HUES6 (cell line): ENCODE measurements at regions not wholly inside any gene's neighbourhood (a gene's known extent, or its start where the extent isn't known, plus 50 kb on each side); places are given as distances from the start of the nearest gene placed in this dataset.

Experiments used
- H3K27ac ChIP-seq: 2 replicates; pipeline ENCODE4 v1.7.0; 2013; ENCODE audit warnings: low read depth, mild to moderate bottlenecking, low read length, inconsistent platforms
- H3K27me3 ChIP-seq: 2 replicates; pipeline ENCODE4 v1.6.1; 2013; ENCODE audit warnings: low read length; ENCODE audit not compliant: control insufficient read depth, insufficient read depth
- H3K36me3 ChIP-seq: 2 replicates; pipeline ENCODE4 v1.6.1; 2013; ENCODE audit warnings: low read length; ENCODE audit not compliant: control insufficient read depth, insufficient read depth
- H3K4me1 ChIP-seq: 2 replicates; pipeline ENCODE4 v1.6.1; 2013; ENCODE audit warnings: low read length; ENCODE audit not compliant: control insufficient read depth, insufficient read depth
- H3K4me3 ChIP-seq: 2 replicates; pipeline ENCODE4 v1.5.1; 2013; ENCODE audit warnings: low read depth, low read length
- H3K9ac ChIP-seq: one replicate; pipeline ENCODE4 v1.6.1; 2013; ENCODE audit warnings: mild to moderate bottlenecking, low read length
- H3K9me3 ChIP-seq: 2 replicates; pipeline ENCODE4 v1.6.1; 2013; ENCODE audit warnings: low read depth, low read length; ENCODE audit not compliant: control insufficient read depth, insufficient read depth

GRCh38 chr10:4371691-4372295 lies 454.2 kb upstream of the AKR1E2 start:
- Histone ChIP-seq H3K9me3 (no peaks in the 10 kb centered on the region), H3K4me1 (no peaks in the 10 kb centered on the region), H3K36me3 (no peaks in the 10 kb centered on the region), H3K27ac (no peak overlapping the region), H3K9ac (no peak overlapping the region), H3K27me3 (no peaks in the 10 kb centered on the region), H3K4me3 (no peak overlapping the region)

- H3K36me3 ChIP-seq, result no peaks in the 10 kb centered on the region
- H3K4me3 ChIP-seq, result no peak overlapping the region
- no peaks in the 10 kb centered on the region for H3K4me1 ChIP-seq
- no peak overlapping the region for H3K9ac ChIP-seq
- no peaks in the 10 kb centered on the region for H3K27me3 ChIP-seq
- no peak overlapping the region for H3K27ac ChIP-seq
- no peaks in the 10 kb centered on the region for H3K9me3 ChIP-seq
Measured at GRCh38 chr10:4370376-4370775, 455.6 kb upstream of the AKR1E2 start.

GRCh38 chr10:4361581-4361980 lies 464.4 kb upstream of the AKR1E2 start:
- H3K27ac ChIP-seq, result no peak overlapping the region
- H3K27me3 ChIP-seq, result no peaks in the 10 kb centered on the region
- no peak overlapping the region for H3K9ac ChIP-seq
- H3K4me1 ChIP-seq, result no peaks in the 10 kb centered on the region
- no peak overlapping the region for H3K4me3 ChIP-seq
- H3K9me3 ChIP-seq, result no peaks in the 10 kb centered on the region
- no peaks in the 10 kb centered on the region for H3K36me3 ChIP-seq

GRCh38 chr10:4359003-4359402 lies 467.0 kb upstream of the AKR1E2 start:
- Histone ChIP-seq H3K9ac (no peak overlapping the region), H3K36me3 (no peaks in the 10 kb centered on the region), H3K27ac (no peak overlapping the region), H3K4me1 (0 out of 2 replicates have a peak, but pooled peaks cover 4% of the 10 kb centered on the region), H3K27me3 (no peaks in the 10 kb centered on the region), H3K9me3 (no peaks in the 10 kb centered on the region), H3K4me3 (no peak overlapping the region)

GRCh38 chr10:4357911-4358310 lies 468.1 kb upstream of the AKR1E2 start:
- H3K27ac ChIP-seq, result no peak overlapping the region
- no peaks in the 10 kb centered on the region for H3K9me3 ChIP-seq
- no peaks in the 10 kb centered on the region for H3K36me3 ChIP-seq
- 0 out of 2 replicates have a peak, but pooled peaks cover 4% of the 10 kb centered on the region for H3K4me1 ChIP-seq
- no peak overlapping the region for H3K4me3 ChIP-seq
- no peak overlapping the region for H3K9ac ChIP-seq
- H3K27me3 ChIP-seq, result no peaks in the 10 kb centered on the region

GRCh38 chr10:4355350-4355749 lies 470.7 kb upstream of the AKR1E2 start:
- Histone ChIP-seq H3K4me3 (no peak overlapping the region), H3K27me3 (no peaks in the 10 kb centered on the region), H3K9me3 (no peaks in the 10 kb centered on the region), H3K9ac (no peak overlapping the region), H3K27ac (no peak overlapping the region), H3K36me3 (no peaks in the 10 kb centered on the region), H3K4me1 (peaks cover 4% of the 10 kb centered on the region; the same call in 1 of the 2 replicates)

GRCh38 chr10:4354382-4354812 lies 471.6 kb upstream of the AKR1E2 start:
- no peak overlapping the region for H3K27ac ChIP-seq
- H3K27me3 ChIP-seq, result no peaks in the 10 kb centered on the region
- no peak overlapping the region for H3K4me3 ChIP-seq
- H3K4me1 ChIP-seq, result peaks cover 4% of the 10 kb centered on the region; the same call in 1 of the 2 replicates
- no peak overlapping the region for H3K9ac ChIP-seq
- no peaks in the 10 kb centered on the region for H3K36me3 ChIP-seq
- H3K9me3 ChIP-seq, result no peaks in the 10 kb centered on the region

GRCh38 chr10:4353964-4354363 lies 472.0 kb upstream of the AKR1E2 start:
- Histone ChIP-seq H3K36me3 (no peaks in the 10 kb centered on the region), H3K27me3 (no peaks in the 10 kb centered on the region), H3K4me1 (peaks cover 4% of the 10 kb centered on the region; the same call in 1 of the 2 replicates), H3K9me3 (no peaks in the 10 kb centered on the region), H3K27ac (no peak overlapping the region), H3K4me3 (no peak overlapping the region), H3K9ac (no peak overlapping the region)

- no peaks in the 10 kb centered on the region for H3K27me3 ChIP-seq
- H3K4me3 ChIP-seq, result no peak overlapping the region
- no peaks in the 10 kb centered on the region for H3K36me3 ChIP-seq
- H3K4me1 ChIP-seq, result peaks cover 4% of the 10 kb centered on the region; the same call in 1 of the 2 replicates
- H3K27ac ChIP-seq, result no peak overlapping the region
- H3K9me3 ChIP-seq, result no peaks in the 10 kb centered on the region
- H3K9ac ChIP-seq, result no peak overlapping the region
Measured at GRCh38 chr10:4353059-4353655, 472.9 kb upstream of the AKR1E2 start.

- no peak overlapping the region for H3K4me3 ChIP-seq
- H3K4me1 ChIP-seq, result peaks cover 4% of the 10 kb centered on the region; the same call in 1 of the 2 replicates
- no peak overlapping the region for H3K9ac ChIP-seq
- no peaks in the 10 kb centered on the region for H3K36me3 ChIP-seq
- no peaks in the 10 kb centered on the region for H3K27me3 ChIP-seq
- no peaks in the 10 kb centered on the region for H3K9me3 ChIP-seq
- H3K27ac ChIP-seq, result no peak overlapping the region
Measured at GRCh38 chr10:4352414-4352961, 473.5 kb upstream of the AKR1E2 start.

GRCh38 chr10:4351723-4352413 lies 474.1 kb upstream of the AKR1E2 start:
- Histone ChIP-seq H3K9ac (no peak overlapping the region), H3K9me3 (no peaks in the 10 kb centered on the region), H3K27me3 (no peaks in the 10 kb centered on the region), H3K4me3 (no peak overlapping the region), H3K4me1 (peaks cover 4% of the 10 kb centered on the region; the same call in 1 of the 2 replicates), H3K36me3 (no peaks in the 10 kb centered on the region), H3K27ac (no peak overlapping the region)
